Liver (tissue), 3 donors: ENCODE measurements at regions not wholly inside any gene's neighbourhood (a gene's known extent, or its start where the extent isn't known, plus 50 kb on each side); places are given as distances from the start of the nearest gene placed in this dataset.

Experiments
- EGR1 ChIP-seq, 2 donors: IDR thresholded peaks; 2 replicates each; pipeline ENCODE4 v1.6.1; 2016 to 2018; ENCODE audit warnings: antibody characterized with exemption in 2 of 2, low read depth in 2 of 2
- GABPA ChIP-seq, 2 donors: IDR thresholded peaks in 1 of 2; conservative IDR thresholded peaks in 1 of 2; 2 replicates each; pipeline ENCODE4 v1.6.1; 2016; ENCODE audit warnings: antibody characterized with exemption in 2 of 2, mild to moderate bottlenecking in 1 of 2, moderate library complexity in 1 of 2
- HNF4A ChIP-seq, 2 donors: conservative IDR thresholded peaks; 2 replicates each; pipeline ENCODE4 v1.6.1; 2016; ENCODE audit warnings: antibody characterized with exemption in 2 of 2, mild to moderate bottlenecking in 2 of 2
- JUND ChIP-seq, 2 donors: IDR thresholded peaks; 2 replicates each; pipeline ENCODE4 v1.6.1; 2016; ENCODE audit warnings: antibody characterized with exemption in 2 of 2
- MAX ChIP-seq: IDR thresholded peaks from 2 replicates; pipeline ENCODE4 v1.6.1; 2016; ENCODE audit warnings: antibody characterized with exemption
- NR2F2 ChIP-seq: IDR thresholded peaks from 2 replicates; pipeline ENCODE4 v1.6.1; 2016; ENCODE audit warnings: antibody characterized with exemption
- RAD21 ChIP-seq, 2 donors: IDR thresholded peaks; 2 replicates each; pipeline ENCODE4 v1.6.1; 2016; ENCODE audit warnings: antibody characterized with exemption in 2 of 2, mild to moderate bottlenecking in 2 of 2
- REST ChIP-seq: IDR thresholded peaks from 2 replicates; pipeline ENCODE4 v1.6.1; 2016; ENCODE audit warnings: antibody characterized with exemption, mild to moderate bottlenecking
- RXRA ChIP-seq, 2 donors: IDR thresholded peaks; 2 replicates each; pipeline ENCODE4 v1.6.1; 2017 to 2018; ENCODE audit warnings: antibody characterized with exemption in 2 of 2, mild to moderate bottlenecking in 1 of 2
- TAF1 ChIP-seq: conservative IDR thresholded peaks from 2 replicates; pipeline ENCODE4 v1.6.1; 2016; ENCODE audit warnings: antibody characterized with exemption, mild to moderate bottlenecking
- TF ChIP-seq, protein P1 (sequence below): fragments of 150-350 bp; IDR thresholded peaks from 2 replicates; pipeline ENCODE4 v1.5.1; 2017; ENCODE audit warnings: improper control_type of control experiment, low read depth, low read length; ENCODE audit not compliant: missing input control
- donor health status: healthy.
- donor health status: healthy.

GRCh38 chr4:89427782-89428181 lies 120.2 kb upstream of the GPRIN3 start:
- no peak for TF ChIP-seq GABPA (IDR thresholded peaks at IDR 0.05 in 1 of 2, conservative IDR thresholded peaks at IDR 0.05 in 1 of 2)
- TF ChIP-seq, protein P1, sequence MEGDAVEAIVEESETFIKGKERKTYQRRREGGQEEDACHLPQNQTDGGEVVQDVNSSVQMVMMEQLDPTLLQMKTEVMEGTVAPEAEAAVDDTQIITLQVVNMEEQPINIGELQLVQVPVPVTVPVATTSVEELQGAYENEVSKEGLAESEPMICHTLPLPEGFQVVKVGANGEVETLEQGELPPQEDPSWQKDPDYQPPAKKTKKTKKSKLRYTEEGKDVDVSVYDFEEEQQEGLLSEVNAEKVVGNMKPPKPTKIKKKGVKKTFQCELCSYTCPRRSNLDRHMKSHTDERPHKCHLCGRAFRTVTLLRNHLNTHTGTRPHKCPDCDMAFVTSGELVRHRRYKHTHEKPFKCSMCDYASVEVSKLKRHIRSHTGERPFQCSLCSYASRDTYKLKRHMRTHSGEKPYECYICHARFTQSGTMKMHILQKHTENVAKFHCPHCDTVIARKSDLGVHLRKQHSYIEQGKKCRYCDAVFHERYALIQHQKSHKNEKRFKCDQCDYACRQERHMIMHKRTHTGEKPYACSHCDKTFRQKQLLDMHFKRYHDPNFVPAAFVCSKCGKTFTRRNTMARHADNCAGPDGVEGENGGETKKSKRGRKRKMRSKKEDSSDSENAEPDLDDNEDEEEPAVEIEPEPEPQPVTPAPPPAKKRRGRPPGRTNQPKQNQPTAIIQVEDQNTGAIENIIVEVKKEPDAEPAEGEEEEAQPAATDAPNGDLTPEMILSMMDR: no peak
- no peak for TF ChIP-seq NR2F2
- no peak for TF ChIP-seq RAD21 (IDR thresholded peaks at IDR 0.05)
- no peak for TF ChIP-seq EGR1 (IDR thresholded peaks at IDR 0.05; ENCODE audit: low read depth in 2 of 2)
- TF ChIP-seq REST: no peak
- no peak for TF ChIP-seq TAF1
- no peak for TF ChIP-seq MAX
- no peak for TF ChIP-seq JUND (IDR thresholded peaks at IDR 0.05)
- TF ChIP-seq HNF4A (conservative IDR thresholded peaks at IDR 0.05): no peak
- no peak for TF ChIP-seq RXRA (IDR thresholded peaks at IDR 0.05)
